ENCODE measurements at regions not wholly inside any gene's neighbourhood (a gene's known extent, or its start where the extent isn't known, plus 50 kb on each side); places are given as distances from the start of the nearest gene placed in this dataset. TPM values are rescaled to one million over a fixed set of nuclear protein-coding genes. Genes with fewer than 3 reads are reported as not detected.

Small RNA genes in the stretch of these regions (small RNA-seq; reads per million reads assigned to genes)
- gene RF00012 (ENCODE audit: insufficient read depth): not detected
